Type B pancreatic cell (in vitro differentiated cells): ENCODE measurements at regions not wholly inside any gene's neighbourhood (a gene's known extent, or its start where the extent isn't known, plus 50 kb on each side); places are given as distances from the start of the nearest gene placed in this dataset.

ENCODE experiments used
- DNase-seq: peaks from one replicate; pipeline ENCODE4 v3.0.0; 2021; ENCODE audit warnings: mixed read lengths; ENCODE audit not compliant: unreplicated experiment; ENCODE audit errors: extremely low spot score
- H3K27ac Mint-ChIP-seq: 2 replicates; pipeline ENCODE4 v1.8.0; 2021; ENCODE audit warnings: mild to moderate bottlenecking, mixed read lengths
- H3K27me3 Mint-ChIP-seq: 2 replicates; pipeline ENCODE4 v1.8.0; 2021; ENCODE audit warnings: mixed read lengths
- H3K36me3 Mint-ChIP-seq: 2 replicates; pipeline ENCODE4 v1.8.0; 2021; ENCODE audit warnings: mixed read lengths
- H3K4me1 Mint-ChIP-seq: one replicate; pipeline ENCODE4 v1.8.0; 2021; ENCODE audit warnings: mixed read lengths; ENCODE audit not compliant: unreplicated experiment
- H3K4me3 Mint-ChIP-seq: 2 replicates; pipeline ENCODE4 v1.8.0; 2021; ENCODE audit warnings: mild to moderate bottlenecking, mixed read lengths
- H3K9me3 Mint-ChIP-seq: 2 replicates; pipeline ENCODE4 v1.8.0; 2021; ENCODE audit warnings: mixed read lengths
- CTCF ChIP-seq: fragments of 200-600 bp; sonication (generic); conservative IDR thresholded peaks from 2 replicates; pipeline ENCODE4 v1.5.0; 2021; ENCODE audit warnings: antibody characterized with exemption, mild to moderate bottlenecking

DNA sequence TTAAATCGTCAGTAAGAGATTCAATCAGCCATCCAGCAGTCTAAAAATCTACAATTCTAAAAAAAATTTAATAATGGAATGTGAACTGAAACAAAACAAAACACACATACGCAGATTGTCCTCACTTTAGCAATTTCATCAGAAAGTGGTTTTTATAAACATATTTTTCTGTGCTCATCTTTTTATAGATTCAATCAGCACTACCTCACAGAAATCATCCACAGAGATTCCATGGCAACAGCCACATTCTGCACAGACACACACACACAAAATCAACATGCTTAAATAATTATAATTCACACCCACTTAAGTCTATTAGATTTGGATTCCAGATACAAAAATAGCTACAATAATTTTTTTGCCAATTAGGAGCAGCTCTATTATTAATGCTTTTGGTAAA is 149.0 kb upstream of the KCNIP4 start:
- no peak for TF ChIP-seq CTCF
- Mint-ChIP-seq H3K36me3 (no peaks in the 10 kb centered on the region), H3K4me3 (no peak overlapping the region), H3K9me3 (no peaks in the 10 kb centered on the region), H3K27ac (no peak overlapping the region), H3K27me3 (no peaks in the 10 kb centered on the region), H3K4me1 (no peaks in the 10 kb centered on the region)
- DNase-seq = no peak

GRCh38 chr4:22094217-22094616 is 145.6 kb upstream of the KCNIP4 start:
- Mint-ChIP-seq H3K4me1 (no peaks in the 10 kb centered on the region), H3K36me3 (no peaks in the 10 kb centered on the region), H3K27ac (no peak overlapping the region), H3K27me3 (no peaks in the 10 kb centered on the region), H3K9me3 (no peaks in the 10 kb centered on the region), H3K4me3 (no peak overlapping the region)
- TF ChIP-seq CTCF = no peak
- DNase-seq = no peak

DNA sequence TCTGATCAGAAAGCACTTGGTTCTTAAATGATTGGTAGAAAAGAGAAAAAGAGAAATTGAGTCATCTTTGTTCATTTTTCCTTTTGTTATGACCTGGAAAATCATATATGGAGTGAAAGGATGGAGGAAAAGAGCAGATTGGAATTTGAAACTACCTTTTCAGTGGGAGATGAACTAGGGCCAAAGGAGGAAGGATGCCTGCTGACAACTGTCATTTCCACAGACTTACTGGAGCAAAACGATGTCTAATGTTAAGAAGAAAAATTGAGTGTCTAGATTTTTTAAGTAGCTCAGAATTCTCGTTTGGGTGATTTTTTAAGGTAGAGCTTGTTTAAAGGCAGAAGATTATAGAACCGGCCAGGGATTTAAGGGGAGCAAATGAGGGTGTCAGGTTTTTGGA is 144.6 kb upstream of the KCNIP4 start:
- H3K27ac Mint-ChIP-seq = no peak overlapping the region
- H3K4me3 Mint-ChIP-seq = no peak overlapping the region
- H3K36me3 Mint-ChIP-seq = no peaks in the 10 kb centered on the region
- H3K4me1 Mint-ChIP-seq = no peaks in the 10 kb centered on the region
- no peaks in the 10 kb centered on the region for H3K27me3 Mint-ChIP-seq
- DNase-seq = no peak
- no peaks in the 10 kb centered on the region for H3K9me3 Mint-ChIP-seq
- no peak for TF ChIP-seq CTCF

- H3K4me1 Mint-ChIP-seq = no peaks in the 10 kb centered on the region
- H3K36me3 Mint-ChIP-seq = no peaks in the 10 kb centered on the region
- H3K4me3 Mint-ChIP-seq = no peak overlapping the region
- H3K9me3 Mint-ChIP-seq = no peaks in the 10 kb centered on the region
- H3K27me3 Mint-ChIP-seq = no peaks in the 10 kb centered on the region
- no peak for TF ChIP-seq CTCF
- no peak for DNase-seq
- no peak overlapping the region for H3K27ac Mint-ChIP-seq
These were observed 143.3 kb upstream of the KCNIP4 start for GRCh38 chr4:22091906-22092305.

DNA sequence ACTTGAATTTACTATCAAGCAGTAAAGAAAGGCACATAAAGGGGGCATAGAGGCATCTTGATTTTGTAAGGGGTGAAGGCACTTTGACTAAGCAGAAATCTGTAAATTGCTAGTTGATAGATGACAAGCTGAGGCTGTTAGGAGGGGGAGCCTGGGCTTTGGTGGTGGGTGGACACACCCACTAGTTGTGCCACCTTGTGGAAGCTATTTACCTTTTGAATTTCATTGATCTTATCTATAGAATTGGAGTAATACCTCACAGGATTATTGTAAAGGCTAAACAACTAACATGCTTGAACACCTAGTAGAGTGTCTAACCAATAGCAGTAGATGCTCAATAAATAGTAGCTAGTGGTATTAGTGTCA is 142.8 kb upstream of the KCNIP4 start:
- H3K4me3 Mint-ChIP-seq = no peak overlapping the region
- H3K27ac Mint-ChIP-seq = no peak overlapping the region
- H3K36me3 Mint-ChIP-seq = no peaks in the 10 kb centered on the region
- H3K27me3 Mint-ChIP-seq = no peaks in the 10 kb centered on the region
- H3K9me3 Mint-ChIP-seq = peaks cover under 1% of the 10 kb centered on the region
- no peak for DNase-seq
- H3K4me1 Mint-ChIP-seq = no peaks in the 10 kb centered on the region
- peak; percentile 45 for TF ChIP-seq CTCF

DNA sequence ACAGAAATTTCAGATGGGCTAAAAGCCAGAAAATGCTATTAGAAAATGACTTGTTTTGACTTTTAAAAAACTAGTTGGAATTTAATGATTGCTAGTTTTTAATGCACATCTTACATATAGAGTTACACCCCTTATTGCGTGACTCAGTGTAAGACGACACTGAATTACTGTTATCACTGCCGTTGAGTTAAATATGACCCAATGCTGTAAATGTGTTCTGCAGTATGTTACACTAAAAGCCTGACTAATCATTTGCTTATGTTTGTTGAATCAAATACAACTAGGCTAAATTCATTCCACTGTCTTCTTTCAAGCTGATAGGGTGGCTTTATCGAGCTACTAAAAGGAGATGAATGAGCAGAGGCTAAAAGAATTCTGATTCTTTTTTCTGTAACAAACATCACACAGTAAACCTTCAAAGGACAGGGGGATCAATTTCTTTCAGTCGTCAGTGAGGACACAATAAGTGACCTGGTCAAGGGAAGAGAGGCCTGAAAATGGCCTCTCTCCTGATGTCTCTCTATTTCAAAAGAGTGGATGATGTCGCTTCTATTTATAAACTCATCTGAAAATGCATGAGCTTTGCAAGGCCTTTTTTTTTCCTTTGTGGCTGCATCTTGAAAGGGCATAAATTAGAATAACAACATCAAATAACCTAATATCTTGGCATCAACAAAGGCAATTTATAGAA is 142.2 kb upstream of the KCNIP4 start:
- H3K9me3 Mint-ChIP-seq = peaks cover 5% of the 10 kb centered on the region
- H3K4me3 Mint-ChIP-seq = no peak overlapping the region
- no peaks in the 10 kb centered on the region for H3K36me3 Mint-ChIP-seq
- DNase-seq = no peak
- no peaks in the 10 kb centered on the region for H3K27me3 Mint-ChIP-seq
- no peak for TF ChIP-seq CTCF
- no peaks in the 10 kb centered on the region for H3K4me1 Mint-ChIP-seq
- no peak overlapping the region for H3K27ac Mint-ChIP-seq
